Sigmoid colon (tissue), 6 donors: ENCODE measurements at regions not wholly inside any gene's neighbourhood (a gene's known extent, or its start where the extent isn't known, plus 50 kb on each side); places are given as distances from the start of the nearest gene placed in this dataset.
A peak's percentile ranks its signal among the peaks of the same experiment; 100 is the strongest.

Experiments
- DNase-seq: peaks from one replicate; pipeline ENCODE4 v3.0.0-alpha.2; 2019
- H3K27ac ChIP-seq, 4 donors: fragments of 200-600 bp; sonication (generic); one replicate each; pipeline ENCODE4 v1.5.1; 2016 to 2019; ENCODE audit warnings: mild to moderate bottlenecking in 1 of 4
- H3K27me3 ChIP-seq, 3 donors: fragments of 200-600 bp; sonication (generic); one replicate each; pipeline ENCODE4 v1.5.1; 2019; ENCODE audit warnings: mild to moderate bottlenecking in 1 of 3
- H3K36me3 ChIP-seq, 4 donors: fragments of 200-600 bp; sonication (generic); one replicate each; pipeline ENCODE4 v1.5.1; 2016 to 2019
- H3K4me1 ChIP-seq, 4 donors: fragments of 200-600 bp; sonication (generic); one replicate each; pipeline ENCODE4 v1.5.1; 2017 to 2019
- H3K4me3 ChIP-seq, 4 donors: fragments of 200-600 bp; sonication (generic); one replicate each; pipeline ENCODE4 v1.5.1; 2017 to 2019; ENCODE audit warnings: mild to moderate bottlenecking in 2 of 4, moderate library complexity in 1 of 4
- H3K9me3 ChIP-seq, 4 donors: fragments of 200-600 bp in 3 of 4; sonication (generic) in 3 of 4; one replicate each; pipeline versions ENCODE4 v1.5.1 to v1.6.1; 2013 to 2019
- CTCF ChIP-seq, 4 experiments: fragments of 450-650 bp in 3 of 4; fragments of 200-600 bp in 1 of 4; IDR thresholded peaks; one replicate each; pipeline ENCODE4 v1.5.1; 2016 to 2019; ENCODE audit warnings: antibody characterized with exemption in 4 of 4, mild to moderate bottlenecking in 3 of 4, moderate library complexity in 2 of 4
- EP300 ChIP-seq, 4 donors: sonication (generic); formaldehyde crosslinking; IDR thresholded peaks; one replicate each; pipeline ENCODE4 v1.6.1; 2017; ENCODE audit warnings: antibody characterized with exemption in 4 of 4
- POLR2A ChIP-seq, 2 donors: fragments of 450-650 bp; IDR thresholded peaks; one replicate each; pipeline ENCODE4 v1.6.1; 2016; ENCODE audit warnings: antibody characterized with exemption in 2 of 2, mild to moderate bottlenecking in 2 of 2, moderate library complexity in 2 of 2
- POLR2AphosphoS5 ChIP-seq, 4 donors: sonication (generic); formaldehyde crosslinking; IDR thresholded peaks; one replicate each; pipeline ENCODE4 v1.6.1; 2017; ENCODE audit warnings: antibody characterized with exemption in 4 of 4
- WGBS, 2 donors: extraction: QIAGEN DNeasy Blood & Tissue Kit; methylation state at CpG; one replicate each; pipeline ENCODE4 v1.1.7; 2013; 5-methylcytosine and 5-hydroxymethylcytosine counted together
- intact Hi-C: fragments of 100-400 bp; cut with DNase I; formaldehyde crosslinking; loops from one replicate; pipeline ENCODE4 v1.15.1; 2023
- donor health status: healthy with polysubstance abuse.
- donor health status: healthy.

GRCh38 chr12:4030929-4031702, 157.9 kb upstream of the PARP11 start:
- 2 to 3% methylated on average over 75 of the region's 75 CpGs for WGBS, 2 donors
- TF ChIP-seq POLR2A (IDR thresholded peaks at IDR 0.05) (peak in 1 of 2 donors; percentile 59), EP300 (IDR thresholded peaks at IDR 0.05) (peak in 1 of 4 donors; percentile 31), POLR2AphosphoS5 (IDR thresholded peaks at IDR 0.05) (peak; percentile 30 to 88 (median 66)), CTCF (IDR thresholded peaks at IDR 0.05) (peak in 1 of 4 experiments; percentile 17)
- intact Hi-C loops = loop anchor here (2.0 to 5.0 kb wide), 3 partner anchors 159 to 291 kb away; partner anchors contain the start of genes PARP11 and TIGAR

GRCh38 chr12:4027412-4027811, 154.2 kb upstream of the PARP11 start:
- 28 to 31% methylated on average over 4 of the region's 4 CpGs for WGBS, 2 donors
- intact Hi-C loops = no loop called here

More at GRCh38 chr12:4030929-4031702, 157.9 kb upstream of the PARP11 start:
- no peaks in the 10 kb centered on the region for H3K9me3 ChIP-seq
- DNase-seq = peak; percentile 95
- H3K4me1 ChIP-seq = peaks cover 0 to 14% (median 12%) of the 10 kb centered on the region in 4 donors
- no peaks in the 10 kb centered on the region for H3K27me3 ChIP-seq
- no peaks in the 10 kb centered on the region for H3K36me3 ChIP-seq
- peak overlapping the region; percentile 36 to 62 (median 52) for H3K4me3 ChIP-seq
- H3K27ac ChIP-seq = peak overlapping the region; percentile 71 to 93 (median 88)

GRCh38 chr12:4026517-4026916, 153.3 kb upstream of the PARP11 start:
- 63 to 83% methylated on average over 7 of the region's 7 CpGs for WGBS, 2 donors
- Histone ChIP-seq H3K9me3 (no peaks in the 10 kb centered on the region), H3K27me3 (no peaks in the 10 kb centered on the region), H3K27ac (no peak overlapping the region), H3K36me3 (no peaks in the 10 kb centered on the region), H3K4me3 (no peak overlapping the region), H3K4me1 (peaks cover 0 to 9% (median 8%) of the 10 kb centered on the region in 4 donors)
- intact Hi-C loops = no loop called here
- TF ChIP-seq EP300 (IDR thresholded peaks at IDR 0.05) (no peak), CTCF (IDR thresholded peaks at IDR 0.05) (no peak), POLR2A (IDR thresholded peaks at IDR 0.05) (no peak), POLR2AphosphoS5 (IDR thresholded peaks at IDR 0.05) (no peak)
- no peak for DNase-seq

More at GRCh38 chr12:4027412-4027811, 154.2 kb upstream of the PARP11 start:
- Histone ChIP-seq H3K27ac (no peak overlapping the region), H3K9me3 (no peaks in the 10 kb centered on the region), H3K4me1 (peaks cover 0 to 14% (median 12%) of the 10 kb centered on the region in 4 donors), H3K4me3 (no peak overlapping the region), H3K36me3 (no peaks in the 10 kb centered on the region), H3K27me3 (no peaks in the 10 kb centered on the region)
- no peak for DNase-seq
- no peak for TF ChIP-seq EP300 (IDR thresholded peaks at IDR 0.05)
- TF ChIP-seq POLR2A (IDR thresholded peaks at IDR 0.05) = no peak
- TF ChIP-seq POLR2AphosphoS5 (IDR thresholded peaks at IDR 0.05) = no peak
- TF ChIP-seq CTCF (IDR thresholded peaks at IDR 0.05) = no peak

GRCh38 chr12:4026020-4026358, 152.8 kb upstream of the PARP11 start:
- Histone ChIP-seq H3K36me3 (no peaks in the 10 kb centered on the region), H3K9me3 (no peaks in the 10 kb centered on the region), H3K4me3 (no peak overlapping the region), H3K27me3 (no peaks in the 10 kb centered on the region), H3K4me1 (peaks cover 0 to 7% (median 4%) of the 10 kb centered on the region in 4 donors), H3K27ac (no peak overlapping the region)
- intact Hi-C loops = no loop called here
- TF ChIP-seq EP300 (IDR thresholded peaks at IDR 0.05) = no peak
- no peak for TF ChIP-seq CTCF (IDR thresholded peaks at IDR 0.05)
- no peak for TF ChIP-seq POLR2A (IDR thresholded peaks at IDR 0.05)
- no peak for TF ChIP-seq POLR2AphosphoS5 (IDR thresholded peaks at IDR 0.05)
- DNase-seq = no peak
- 38 to 77% methylated on average over 10 of the region's 10 CpGs for WGBS, 2 donors
